ENCODE measurements at regions not wholly inside any gene's neighbourhood (a gene's known extent, or its start where the extent isn't known, plus 50 kb on each side); places are given as distances from the start of the nearest gene placed in this dataset.

- Mint-ChIP-seq H3K27ac (no peak overlapping the region), H3K27me3 (peaks cover 59% of the 10 kb centered on the region), H3K4me1 (ENCODE audit: low read depth) (no peaks in the 10 kb centered on the region), H3K4me3 (no peak overlapping the region), H3K36me3 (ENCODE audit: low read depth) (no peaks in the 10 kb centered on the region), H3K9me3 (no peaks in the 10 kb centered on the region)
- H3K27me3 ChIP-seq (ENCODE audit: control insufficient read depth in 1 of 2, insufficient read depth in 2 of 2, low read length in 2 of 2): peaks cover 7 to 12% of the 10 kb centered on the region in 2 experiments
- ChIA-PET CTCF (no interaction called here), POLR2A (no interaction called here)
- H3K36me3 ChIP-seq (ENCODE audit: insufficient read depth, low read length): no peaks in the 10 kb centered on the region
- ATAC-seq (ENCODE audit: poor library complexity) (no peak), DNase-seq (no peak)
- no peaks in the 10 kb centered on the region for H3K9me3 ChIP-seq (ENCODE audit: control insufficient read depth in 1 of 2, insufficient read depth in 1 of 2, low read length in 2 of 2)
- no peak for TF ChIP-seq CTCF (IDR thresholded peaks at IDR 0.05)
- intact Hi-C loops (cut with DNase I, micrococcal nuclease): no loop called here
- no peak overlapping the region for H3K4me3 ChIP-seq (ENCODE audit: low read length)
- no peak overlapping the region for H3K27ac ChIP-seq (ENCODE audit: low read depth in 1 of 2, low read length in 2 of 2)
- H3K4me1 ChIP-seq (ENCODE audit: insufficient read depth, low read length): no peaks in the 10 kb centered on the region
Observed at GRCh38 chr12:113740699-113741098, 225.4 kb downstream of the RBM19 start.

GRCh38 chr12:113735131-113735530 lies 231.0 kb downstream of the RBM19 start:
- H3K4me3 Mint-ChIP-seq: no peak overlapping the region
- no peak for DNase-seq
- H3K27ac Mint-ChIP-seq: no peak overlapping the region
- ATAC-seq (ENCODE audit: poor library complexity): no peak
- Histone ChIP-seq H3K27ac (ENCODE audit: low read depth in 1 of 2, low read length in 2 of 2) (no peak overlapping the region), H3K27me3 (ENCODE audit: control insufficient read depth in 1 of 2, insufficient read depth in 2 of 2, low read length in 2 of 2) (peaks cover under 1 to 5% of the 10 kb centered on the region in 2 experiments), H3K9me3 (ENCODE audit: control insufficient read depth in 1 of 2, insufficient read depth in 1 of 2, low read length in 2 of 2) (peaks cover 0 to 11% of the 10 kb centered on the region in 2 experiments), H3K4me1 (ENCODE audit: insufficient read depth, low read length) (no peaks in the 10 kb centered on the region), H3K36me3 (ENCODE audit: insufficient read depth, low read length) (no peaks in the 10 kb centered on the region), H3K4me3 (ENCODE audit: low read length) (no peak overlapping the region)
- intact Hi-C loops (cut with DNase I, micrococcal nuclease): no loop called here
- ChIA-PET CTCF (no interaction called here), POLR2A (no interaction called here)
- no peaks in the 10 kb centered on the region for H3K36me3 Mint-ChIP-seq (ENCODE audit: low read depth)
- no peaks in the 10 kb centered on the region for H3K4me1 Mint-ChIP-seq (ENCODE audit: low read depth)
- peaks cover 23% of the 10 kb centered on the region for H3K27me3 Mint-ChIP-seq
- no peaks in the 10 kb centered on the region for H3K9me3 Mint-ChIP-seq
- no peak for TF ChIP-seq CTCF (IDR thresholded peaks at IDR 0.05)

GRCh38 chr12:113734503-113734902 lies 231.6 kb downstream of the RBM19 start:
- ATAC-seq (ENCODE audit: poor library complexity): no peak

More at GRCh38 chr12:113734503-113734902, 231.6 kb downstream of the RBM19 start:
- intact Hi-C loops (cut with DNase I, micrococcal nuclease): no loop called here
- Mint-ChIP-seq H3K4me1 (ENCODE audit: low read depth) (no peaks in the 10 kb centered on the region), H3K27ac (no peak overlapping the region), H3K36me3 (ENCODE audit: low read depth) (no peaks in the 10 kb centered on the region), H3K27me3 (peaks cover 20% of the 10 kb centered on the region), H3K9me3 (no peaks in the 10 kb centered on the region), H3K4me3 (no peak overlapping the region)
- Histone ChIP-seq H3K4me1 (ENCODE audit: insufficient read depth, low read length) (no peaks in the 10 kb centered on the region), H3K27me3 (ENCODE audit: control insufficient read depth in 1 of 2, insufficient read depth in 2 of 2, low read length in 2 of 2) (no peaks in the 10 kb centered on the region), H3K9me3 (ENCODE audit: control insufficient read depth in 1 of 2, insufficient read depth in 1 of 2, low read length in 2 of 2) (peaks cover 0 to 11% of the 10 kb centered on the region in 2 experiments), H3K4me3 (ENCODE audit: low read length) (no peak overlapping the region), H3K36me3 (ENCODE audit: insufficient read depth, low read length) (no peaks in the 10 kb centered on the region), H3K27ac (ENCODE audit: low read depth in 1 of 2, low read length in 2 of 2) (no peak overlapping the region)
- no peak for DNase-seq
- ChIA-PET POLR2A (no interaction called here), CTCF (no interaction called here)
- TF ChIP-seq CTCF (IDR thresholded peaks at IDR 0.05): no peak
